ENCODE measurements at regions not wholly inside any gene's neighbourhood (a gene's known extent, or its start where the extent isn't known, plus 50 kb on each side); places are given as distances from the start of the nearest gene placed in this dataset.
A peak's percentile ranks its signal among the peaks of the same experiment; 100 is the strongest.
"Not testable (repeated sequence)": the region's sequence is repeated elsewhere in the genome, so short reads cannot be mapped to it uniquely, and the experiment has no call there.

DNA sequence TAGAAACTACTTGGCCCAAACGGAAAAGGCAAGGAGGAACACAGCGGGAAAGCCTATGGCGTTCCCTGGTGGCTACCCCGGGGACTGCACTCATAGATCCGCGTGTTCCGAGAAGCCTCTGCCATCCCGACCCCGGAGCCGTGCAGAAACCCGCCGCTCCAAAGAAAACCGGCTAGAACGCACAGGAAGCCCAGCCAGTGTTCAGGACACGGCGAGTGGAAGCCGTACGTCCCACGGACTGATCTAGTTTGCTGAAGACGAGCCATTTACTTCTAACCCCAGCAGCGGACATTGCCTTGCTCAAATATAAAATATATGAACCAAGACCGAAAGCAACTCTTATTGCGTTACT, 215.0 kb upstream of the NOTCH2NLA start:
- H3K4me1 ChIP-seq; H3K27ac ChIP-seq; H3K9me3 ChIP-seq; H3K27me3 ChIP-seq; H3K36me3 ChIP-seq; intact Hi-C loops (cut with DNase I): not testable (repeated sequence)
- peak overlapping the region; percentile 44 to 62 for H3K4me3 ChIP-seq
- peak in 1 of 2 donors; percentile 64 for DNase-seq (ENCODE audit: low spot score in 2 of 2)
- peak in 2 of 3 experiments; percentile 15 to 21 for TF ChIP-seq CTCF (IDR thresholded peaks at IDR 0.05)

- DNase-seq (ENCODE audit: low spot score in 2 of 2); H3K27me3 ChIP-seq; H3K4me3 ChIP-seq; intact Hi-C loops (cut with DNase I); H3K4me1 ChIP-seq; H3K27ac ChIP-seq; H3K9me3 ChIP-seq; H3K36me3 ChIP-seq: not testable (repeated sequence)
These were observed 214.5 kb upstream of the NOTCH2NLA start for GRCh38 chr1:146443088-146443870.

GRCh38 chr1:146438543-146438942, 209.7 kb upstream of the NOTCH2NLA start:
- DNase-seq (ENCODE audit: low spot score in 2 of 2); H3K9me3 ChIP-seq; H3K36me3 ChIP-seq; intact Hi-C loops (cut with DNase I); H3K4me3 ChIP-seq; H3K27ac ChIP-seq; H3K4me1 ChIP-seq; H3K27me3 ChIP-seq: not testable (repeated sequence)

GRCh38 chr1:146416642-146417041, 187.8 kb upstream of the NOTCH2NLA start:
- H3K4me3 ChIP-seq; H3K4me1 ChIP-seq; H3K27me3 ChIP-seq; DNase-seq (ENCODE audit: low spot score in 2 of 2); H3K36me3 ChIP-seq; H3K9me3 ChIP-seq; intact Hi-C loops (cut with DNase I); H3K27ac ChIP-seq: not testable (repeated sequence)

GRCh38 chr1:146415017-146415416, 186.2 kb upstream of the NOTCH2NLA start:
- H3K36me3 ChIP-seq; H3K4me1 ChIP-seq; H3K27me3 ChIP-seq; H3K27ac ChIP-seq; DNase-seq (ENCODE audit: low spot score in 2 of 2); intact Hi-C loops (cut with DNase I); H3K9me3 ChIP-seq; H3K4me3 ChIP-seq: not testable (repeated sequence)

DNA sequence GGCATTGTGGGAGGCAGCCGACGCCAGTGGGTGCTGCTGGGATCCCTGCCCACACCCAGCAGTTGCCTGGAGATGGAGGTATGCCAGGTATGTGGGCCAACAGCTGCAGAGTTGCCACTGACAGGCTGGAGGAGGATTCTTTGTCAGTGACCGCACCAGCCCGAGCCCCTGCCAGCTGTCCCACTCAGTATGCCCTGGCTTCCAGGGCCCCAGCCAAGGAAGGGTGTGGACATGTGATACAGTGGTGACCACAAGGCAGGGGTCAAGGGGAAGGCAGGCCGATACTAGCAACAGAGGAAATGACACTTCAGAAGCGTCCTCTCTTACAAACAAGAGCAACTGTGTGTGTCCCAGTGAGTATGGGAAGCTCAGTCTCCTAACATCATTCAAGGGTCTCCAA, 185.1 kb upstream of the NOTCH2NLA start:
- H3K27me3 ChIP-seq; H3K27ac ChIP-seq; intact Hi-C loops (cut with DNase I); H3K4me3 ChIP-seq; H3K4me1 ChIP-seq; H3K9me3 ChIP-seq; H3K36me3 ChIP-seq: not testable (repeated sequence)
- peak; percentile 16 to 64 for DNase-seq (ENCODE audit: low spot score in 2 of 2)

- H3K36me3 ChIP-seq; H3K9me3 ChIP-seq; H3K27ac ChIP-seq; H3K27me3 ChIP-seq; H3K4me3 ChIP-seq; H3K4me1 ChIP-seq; intact Hi-C loops (cut with DNase I): not testable (repeated sequence)
- peak in 1 of 2 donors; percentile 66 for DNase-seq (ENCODE audit: low spot score in 2 of 2)
These were observed 183.1 kb upstream of the NOTCH2NLA start for GRCh38 chr1:146411923-146412322.

- H3K4me3 ChIP-seq = peak overlapping the region in 1 of 2 donors; percentile 53
- H3K4me1 ChIP-seq; intact Hi-C loops (cut with DNase I); H3K9me3 ChIP-seq; H3K27me3 ChIP-seq; H3K36me3 ChIP-seq: not testable (repeated sequence)
- DNase-seq (ENCODE audit: low spot score in 2 of 2) = peak in 1 of 2 donors; percentile 77
- peak overlapping the region; percentile 56 to 72 for H3K27ac ChIP-seq
These were observed 181.1 kb upstream of the NOTCH2NLA start for GRCh38 chr1:146409817-146410441.

DNA sequence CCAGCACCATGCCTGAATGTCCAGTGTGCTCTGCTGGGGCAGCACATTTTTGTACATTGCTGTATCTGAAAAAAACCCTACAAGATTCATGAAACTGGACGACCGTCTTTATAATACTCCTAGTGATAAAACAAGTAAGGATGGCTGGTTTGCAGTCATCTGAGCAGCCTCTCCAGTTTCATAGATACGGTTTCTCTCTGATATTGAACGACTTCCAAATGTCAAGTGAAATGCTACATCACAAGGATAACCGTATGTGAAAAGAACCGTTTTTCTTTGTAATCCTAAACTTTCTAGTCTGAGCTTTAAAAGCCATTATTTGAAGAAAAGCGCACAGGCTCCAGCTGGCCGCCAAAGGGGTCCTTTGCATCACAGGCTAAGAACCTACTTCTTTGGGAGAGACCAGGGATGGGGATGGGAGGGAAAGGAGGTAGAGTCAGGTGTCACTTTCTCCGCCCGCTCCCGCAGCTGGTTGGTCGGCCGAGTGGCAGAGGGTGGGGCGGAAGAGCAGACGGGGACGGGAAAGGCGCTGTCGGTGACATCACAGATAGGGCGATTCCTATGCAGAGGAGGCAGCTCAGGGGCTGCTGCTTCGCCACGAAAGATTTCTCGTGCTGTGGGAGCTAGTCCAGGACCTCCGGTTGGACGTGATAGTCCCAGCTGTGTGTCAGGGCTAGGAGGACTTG, 180.4 kb upstream of the NOTCH2NLA start:
- intact Hi-C loops (cut with DNase I); H3K36me3 ChIP-seq; H3K27me3 ChIP-seq; H3K9me3 ChIP-seq; H3K27ac ChIP-seq; H3K4me1 ChIP-seq: not testable (repeated sequence)
- H3K4me3 ChIP-seq = peak overlapping the region in 1 of 2 donors; percentile 53
- DNase-seq (ENCODE audit: low spot score in 2 of 2) = peak in 1 of 2 donors; percentile 69
